ENCODE measurements at regions not wholly inside any gene's neighbourhood (a gene's known extent, or its start where the extent isn't known, plus 50 kb on each side); places are given as distances from the start of the nearest gene placed in this dataset.

DNA sequence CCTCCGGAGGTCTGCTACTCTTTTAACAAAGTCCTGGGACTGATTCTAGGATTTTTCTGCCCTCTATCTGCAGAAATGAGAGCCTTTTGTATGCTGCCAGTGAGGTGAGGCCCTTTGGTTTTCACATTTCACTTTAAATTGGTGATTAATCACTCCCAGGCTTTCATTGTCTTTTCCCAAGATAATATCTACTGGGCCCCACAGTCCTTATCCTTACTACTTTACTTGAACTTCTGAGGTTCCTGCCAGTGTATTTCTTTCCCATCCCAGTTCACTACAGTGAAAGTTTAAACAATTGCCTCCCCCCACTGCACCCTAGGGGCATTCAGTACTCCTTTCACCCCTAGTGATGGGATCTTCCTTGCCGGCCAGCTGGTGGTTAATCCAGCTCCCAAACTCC, 127.4 kb upstream of the INHBA start:
- DNase-seq: no peak
- H3K4me1 ChIP-seq: peaks cover 6% of the 10 kb centered on the region
- BruUV-seq (replicated peaks): no TSS peak
- no peaks in the 10 kb centered on the region for H3K36me3 ChIP-seq (ENCODE audit: control insufficient read depth, insufficient read depth, low read length)
- intact Hi-C loops (cut with micrococcal nuclease; ENCODE audit: unreplicated experiment): no loop called here
- no peak overlapping the region for H3K4me3 ChIP-seq (ENCODE audit: low read depth, low read length)
- Mint-ChIP-seq H3K4me1 (ENCODE audit: low read depth, unreplicated experiment) (peaks cover 9% of the 10 kb centered on the region), H3K27me3 (ENCODE audit: insufficient read depth, unreplicated experiment) (peaks cover under 1% of the 10 kb centered on the region), H3K36me3 (ENCODE audit: insufficient read depth, unreplicated experiment) (no peaks in the 10 kb centered on the region), H3K27ac (ENCODE audit: unreplicated experiment) (no peak overlapping the region), H3K9me3 (ENCODE audit: unreplicated experiment) (peaks cover 26% of the 10 kb centered on the region), H3K4me3 (ENCODE audit: unreplicated experiment) (no peak overlapping the region)
- POLR2A ChIA-PET: no interaction called here
- peaks cover 4% of the 10 kb centered on the region; the same call in 1 of the 2 replicates for H3K9me3 ChIP-seq
- no peak for TF ChIP-seq CTCF (IDR thresholded peaks at IDR 0.05; ENCODE audit: insufficient read depth in 1 of 2, low read depth in 1 of 2, low read length in 1 of 2, severe bottlenecking in 1 of 2, unreplicated experiment in 1 of 2)
- CTCF ChIA-PET: no interaction called here
- H3K27me3 ChIP-seq (replicated peaks; ENCODE audit: control insufficient read depth, insufficient read depth, low read length): no peaks in the 10 kb centered on the region

DNA sequence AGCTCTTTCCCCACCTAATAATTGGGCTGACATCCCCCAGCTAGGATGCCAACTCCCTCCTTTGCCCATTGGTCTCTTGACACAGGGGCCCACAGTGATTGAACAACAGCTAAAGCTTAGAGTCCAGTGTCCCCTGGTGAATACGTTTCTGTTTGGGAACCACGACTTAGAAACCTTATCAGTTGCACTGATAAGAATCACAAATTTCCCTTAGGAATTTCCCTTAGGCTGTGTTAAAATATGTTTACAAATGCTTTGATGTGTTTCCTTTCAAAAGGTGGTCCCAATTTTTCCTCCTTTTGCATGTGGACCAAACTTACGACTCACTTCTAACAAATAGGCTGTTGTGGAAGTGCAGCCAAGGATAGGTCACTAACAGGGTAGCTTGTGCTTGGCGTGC, 126.0 kb upstream of the INHBA start:
- Histone ChIP-seq H3K9me3 (peaks cover 4% of the 10 kb centered on the region; the same call in 1 of the 2 replicates), H3K36me3 (ENCODE audit: control insufficient read depth, insufficient read depth, low read length) (no peaks in the 10 kb centered on the region), H3K27me3 (replicated peaks; ENCODE audit: control insufficient read depth, insufficient read depth, low read length) (no peaks in the 10 kb centered on the region), H3K4me1 (peaks cover 6% of the 10 kb centered on the region), H3K4me3 (ENCODE audit: low read depth, low read length) (no peak overlapping the region)
- ChIA-PET CTCF (interaction anchor here (0.6 kb wide), 1 partner anchor 112 kb away, joined by 3 read pairs; no protein-coding TSS in a partner anchor), POLR2A (no interaction called here)
- intact Hi-C loops (cut with micrococcal nuclease; ENCODE audit: unreplicated experiment): no loop called here
- H3K4me1 Mint-ChIP-seq (ENCODE audit: low read depth, unreplicated experiment): peaks cover 9% of the 10 kb centered on the region
- H3K9me3 Mint-ChIP-seq (ENCODE audit: unreplicated experiment): peaks cover 26% of the 10 kb centered on the region
- H3K27me3 Mint-ChIP-seq (ENCODE audit: insufficient read depth, unreplicated experiment): no peaks in the 10 kb centered on the region
- H3K27ac Mint-ChIP-seq (ENCODE audit: unreplicated experiment): peak overlapping the region; percentile 43
- H3K4me3 Mint-ChIP-seq (ENCODE audit: unreplicated experiment): no peak overlapping the region
- no peaks in the 10 kb centered on the region for H3K36me3 Mint-ChIP-seq (ENCODE audit: insufficient read depth, unreplicated experiment)
- peak in 1 of 2 experiments; percentile 22 for DNase-seq
- no peak for TF ChIP-seq CTCF (IDR thresholded peaks at IDR 0.05; ENCODE audit: insufficient read depth in 1 of 2, low read depth in 1 of 2, low read length in 1 of 2, severe bottlenecking in 1 of 2, unreplicated experiment in 1 of 2)
- BruUV-seq (replicated peaks): no TSS peak

DNA sequence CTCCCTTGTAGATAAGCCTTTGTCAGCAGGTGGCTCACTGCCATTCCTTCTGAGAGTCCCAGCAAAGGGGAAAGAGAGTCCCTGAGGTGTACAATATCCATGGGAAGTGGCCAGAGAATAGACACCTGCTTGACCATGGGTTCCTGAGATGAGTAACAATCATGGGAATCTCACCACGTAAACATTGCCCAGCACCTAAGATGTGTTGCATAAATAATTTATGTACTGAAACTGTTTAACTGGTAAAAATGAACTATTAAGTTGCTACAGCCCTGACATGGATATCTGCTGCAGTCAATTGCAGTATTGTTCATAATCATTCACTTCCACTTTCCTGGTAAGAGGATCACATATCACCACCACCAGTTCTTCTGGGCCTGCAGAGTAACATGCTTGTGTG, 123.8 kb upstream of the INHBA start:
- Histone ChIP-seq H3K9me3 (no peaks in the 10 kb centered on the region), H3K4me3 (ENCODE audit: low read depth, low read length) (no peak overlapping the region), H3K4me1 (peaks cover 6% of the 10 kb centered on the region), H3K36me3 (ENCODE audit: control insufficient read depth, insufficient read depth, low read length) (no peaks in the 10 kb centered on the region), H3K27me3 (replicated peaks; ENCODE audit: control insufficient read depth, insufficient read depth, low read length) (no peaks in the 10 kb centered on the region)
- TF ChIP-seq CTCF (IDR thresholded peaks at IDR 0.05; ENCODE audit: insufficient read depth in 1 of 2, low read depth in 1 of 2, low read length in 1 of 2, severe bottlenecking in 1 of 2, unreplicated experiment in 1 of 2): no peak
- no peak for DNase-seq
- Mint-ChIP-seq H3K4me3 (ENCODE audit: unreplicated experiment) (no peak overlapping the region), H3K4me1 (ENCODE audit: low read depth, unreplicated experiment) (peaks cover 9% of the 10 kb centered on the region), H3K27ac (ENCODE audit: unreplicated experiment) (no peak overlapping the region), H3K9me3 (ENCODE audit: unreplicated experiment) (peaks cover 21% of the 10 kb centered on the region), H3K36me3 (ENCODE audit: insufficient read depth, unreplicated experiment) (no peaks in the 10 kb centered on the region), H3K27me3 (ENCODE audit: insufficient read depth, unreplicated experiment) (no peaks in the 10 kb centered on the region)
- POLR2A ChIA-PET: no interaction called here
- CTCF ChIA-PET: no interaction called here
- no TSS peak for BruUV-seq (replicated peaks)
- intact Hi-C loops (cut with micrococcal nuclease; ENCODE audit: unreplicated experiment): no loop called here
